CD4-positive, alpha-beta T cell treated with Interleukin-12 subunit alpha and Interleukin-12 subunit beta, for 1 hour (primary cell): ENCODE measurements at regions not wholly inside any gene's neighbourhood (a gene's known extent, or its start where the extent isn't known, plus 50 kb on each side); places are given as distances from the start of the nearest gene placed in this dataset.

Source experiments
- DNase-seq: peaks from one replicate; pipeline ENCODE4 v3.0.0-alpha.2; 2020

DNA sequence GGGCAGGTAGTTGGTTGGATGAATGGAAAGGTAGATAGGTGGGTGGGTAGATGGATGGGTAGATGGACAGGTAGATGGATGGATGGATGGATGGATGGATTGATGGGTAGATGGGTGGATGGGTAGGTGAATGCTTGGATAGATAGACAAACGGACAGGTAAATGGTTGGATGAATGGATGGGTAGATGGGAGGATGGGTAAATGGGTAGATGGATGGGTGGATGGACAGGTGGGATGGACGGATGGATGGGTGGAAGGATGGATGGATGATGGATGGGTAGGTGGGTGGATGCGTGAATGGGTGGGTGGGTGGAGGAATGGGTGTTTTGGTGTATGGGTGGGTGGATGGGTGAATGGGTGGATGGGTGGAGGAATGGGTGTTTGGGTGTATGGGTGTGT, 50.1 kb upstream of the ASAP2 start:
- no peak for DNase-seq

DNA sequence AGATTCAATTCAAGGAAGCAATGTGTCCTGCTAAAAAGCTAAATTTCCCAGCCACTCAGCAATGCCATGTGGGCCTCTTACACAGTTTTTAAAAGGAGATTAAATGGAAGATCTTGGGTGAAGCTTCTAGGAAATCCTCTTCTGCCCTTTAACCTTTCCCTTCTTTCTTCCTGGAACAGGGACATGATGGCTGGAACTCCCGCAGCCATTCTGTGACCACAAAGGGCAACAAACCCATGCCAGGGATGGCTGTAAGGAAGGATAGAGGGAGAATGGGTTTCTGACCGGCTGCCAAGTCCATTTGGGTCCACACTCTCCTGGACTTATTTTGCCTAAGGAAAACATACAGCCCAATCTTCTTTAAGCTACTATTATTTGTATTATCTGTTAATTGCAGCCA, 52.6 kb upstream of the ASAP2 start:
- DNase-seq = no peak

DNA sequence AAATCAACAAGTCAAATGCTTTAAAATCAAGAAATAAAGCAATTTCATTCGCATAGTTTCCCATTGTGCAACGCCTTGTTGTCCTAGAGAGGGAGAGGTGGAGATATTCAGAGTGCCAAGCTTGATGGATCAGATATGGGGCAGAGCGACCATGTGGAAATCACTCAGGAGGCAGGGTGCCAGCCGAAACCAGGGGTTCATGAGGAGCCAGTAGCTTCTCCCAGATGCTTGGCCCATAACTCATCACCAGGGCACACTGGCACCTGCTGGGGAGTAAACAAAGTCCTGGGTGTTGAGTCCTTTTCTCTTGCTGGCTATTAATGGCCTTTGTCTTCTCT, 53.0 kb upstream of the ASAP2 start:
- DNase-seq = no peak

DNA sequence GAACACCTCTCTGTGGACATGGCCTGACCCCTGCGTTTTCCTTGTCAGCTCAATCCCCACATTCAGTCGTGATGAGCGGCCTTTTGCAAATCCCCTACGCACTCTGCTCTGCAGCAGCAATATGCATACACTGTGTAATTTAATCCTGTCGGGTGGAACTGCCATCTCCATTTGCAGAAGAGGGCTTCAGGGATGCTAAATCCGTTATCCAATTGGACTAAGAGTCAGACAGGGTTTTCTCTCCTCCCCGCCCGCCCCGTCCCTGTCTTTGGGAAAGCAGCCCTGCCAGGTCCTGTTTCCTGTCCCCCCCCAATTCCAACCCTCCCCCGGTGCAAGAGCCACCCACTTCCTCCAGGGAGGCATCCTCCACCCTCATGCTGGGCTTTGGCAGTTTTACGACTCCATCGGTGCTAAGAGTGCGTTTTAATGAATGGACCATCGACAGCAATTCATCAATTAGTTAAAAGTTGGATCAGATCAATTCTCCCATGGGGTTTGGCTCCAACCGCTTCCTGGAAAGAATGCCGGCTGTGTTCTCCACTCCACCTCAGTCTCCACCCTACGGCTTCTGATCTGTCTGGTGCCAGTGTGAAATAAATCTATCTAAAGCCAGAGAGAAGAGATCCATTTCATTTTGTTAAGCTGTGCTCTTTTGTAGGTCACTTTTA, 53.5 kb upstream of the ASAP2 start:
- no peak for DNase-seq

DNA sequence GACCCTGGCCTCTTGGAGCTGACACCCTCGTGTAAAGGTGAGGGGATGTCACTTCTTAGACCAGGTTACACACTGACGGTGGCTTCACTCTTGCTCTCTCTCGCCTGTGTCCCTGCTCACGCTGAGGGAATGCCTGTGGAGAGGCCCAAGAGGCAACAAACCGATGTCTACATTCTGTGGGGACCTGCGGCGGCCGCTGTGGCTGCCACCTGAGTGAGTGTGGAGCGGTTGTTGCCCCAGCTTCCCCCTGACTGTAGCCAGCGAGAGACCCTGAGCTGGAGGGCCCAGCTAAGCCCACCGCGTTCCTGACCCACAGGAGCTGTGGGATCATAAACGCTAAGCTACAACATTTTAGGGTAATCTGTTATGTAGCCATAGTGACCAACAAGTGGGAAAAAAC, 55.7 kb upstream of the ASAP2 start:
- no peak for DNase-seq

DNA sequence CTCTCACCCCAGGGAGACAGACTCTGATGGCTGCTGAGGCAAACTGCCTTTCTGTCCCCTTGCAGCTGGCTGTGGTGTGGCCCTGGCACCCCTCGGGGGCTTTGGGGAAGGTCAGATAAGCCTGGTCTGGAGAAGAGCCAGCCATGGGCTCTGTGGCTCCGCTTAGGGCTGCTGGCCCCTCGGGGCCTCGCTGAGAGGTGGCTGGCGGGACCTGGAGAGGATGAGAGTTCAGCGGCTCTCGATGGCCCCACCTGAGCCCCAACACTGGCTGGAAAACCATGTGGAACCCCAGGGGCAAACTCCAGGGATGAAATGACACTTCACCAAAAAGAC, 56.1 kb upstream of the ASAP2 start:
- DNase-seq = no peak

DNA sequence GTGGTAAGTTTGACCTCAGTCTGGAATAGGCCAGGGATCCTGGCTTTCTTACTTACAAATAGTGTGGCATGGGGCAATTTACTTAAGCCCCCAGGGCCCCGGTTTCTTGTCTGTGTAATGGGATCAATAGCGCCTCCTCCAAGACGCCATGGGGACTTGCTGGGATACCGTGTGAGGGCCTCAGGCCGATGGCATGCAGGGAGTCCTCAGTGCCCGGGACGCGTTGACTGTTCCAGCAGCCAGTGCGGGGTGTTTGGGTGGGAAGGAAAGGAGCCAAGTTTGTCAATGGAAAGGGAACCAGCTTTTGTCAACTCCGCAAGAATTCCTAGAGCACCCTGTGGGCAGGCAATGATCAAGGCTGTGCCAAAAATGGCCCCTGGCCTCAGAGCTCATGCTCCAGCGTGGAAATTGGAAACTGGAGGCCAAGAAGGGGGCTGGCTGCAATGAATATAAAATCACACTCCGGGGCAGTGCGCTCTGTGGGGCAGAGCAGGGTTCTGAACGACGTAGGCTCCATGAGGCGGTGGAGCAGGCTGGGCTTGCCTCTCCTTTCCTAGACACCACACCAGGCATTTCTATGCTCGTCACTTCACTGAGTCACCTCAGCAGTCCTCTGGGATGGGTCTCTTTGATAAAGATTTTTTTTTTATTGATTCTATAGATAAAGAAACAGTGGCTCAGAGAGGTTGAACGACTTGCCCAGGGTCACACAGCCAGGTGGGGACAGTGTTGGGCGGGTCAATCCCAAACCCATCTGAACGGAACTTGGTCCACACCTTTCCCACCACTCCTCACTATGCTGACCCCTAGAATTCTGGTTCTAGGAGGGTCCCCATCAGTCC, 56.7 kb upstream of the ASAP2 start:
- DNase-seq = no peak

DNA sequence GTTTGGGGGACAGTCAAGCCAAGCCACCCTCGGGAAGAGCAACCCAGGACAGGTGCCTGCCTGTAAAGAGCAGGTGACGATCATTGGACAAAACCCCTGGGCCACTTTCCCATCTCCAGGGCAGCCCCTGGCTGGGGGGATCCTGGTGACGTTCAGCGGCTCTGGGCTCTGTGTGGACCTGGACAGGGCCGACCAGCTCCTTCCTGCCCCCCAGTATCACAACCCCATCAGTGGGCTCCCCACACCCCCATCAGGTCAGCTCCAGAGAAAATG, 57.3 kb upstream of the ASAP2 start:
- no peak for DNase-seq

DNA sequence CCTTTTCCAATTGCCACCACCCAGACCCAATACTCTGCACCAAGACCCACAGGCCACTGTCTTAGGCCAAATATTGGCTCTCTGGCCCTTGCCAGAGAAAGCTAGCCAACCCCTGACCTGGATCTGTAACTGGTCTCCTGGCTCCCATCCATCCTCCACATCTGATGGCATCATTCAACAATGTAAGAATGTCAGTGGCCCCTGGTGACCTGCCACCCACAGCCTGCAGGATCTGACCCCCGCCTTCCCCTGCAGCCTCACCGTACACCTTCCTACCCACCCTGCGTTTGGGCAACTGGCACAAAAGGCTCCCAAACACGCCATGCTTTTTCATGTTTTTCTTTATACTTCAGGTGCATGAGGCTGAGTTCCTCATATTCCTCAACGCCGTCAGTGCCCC, 60.0 kb upstream of the ASAP2 start:
- DNase-seq = no peak

DNA sequence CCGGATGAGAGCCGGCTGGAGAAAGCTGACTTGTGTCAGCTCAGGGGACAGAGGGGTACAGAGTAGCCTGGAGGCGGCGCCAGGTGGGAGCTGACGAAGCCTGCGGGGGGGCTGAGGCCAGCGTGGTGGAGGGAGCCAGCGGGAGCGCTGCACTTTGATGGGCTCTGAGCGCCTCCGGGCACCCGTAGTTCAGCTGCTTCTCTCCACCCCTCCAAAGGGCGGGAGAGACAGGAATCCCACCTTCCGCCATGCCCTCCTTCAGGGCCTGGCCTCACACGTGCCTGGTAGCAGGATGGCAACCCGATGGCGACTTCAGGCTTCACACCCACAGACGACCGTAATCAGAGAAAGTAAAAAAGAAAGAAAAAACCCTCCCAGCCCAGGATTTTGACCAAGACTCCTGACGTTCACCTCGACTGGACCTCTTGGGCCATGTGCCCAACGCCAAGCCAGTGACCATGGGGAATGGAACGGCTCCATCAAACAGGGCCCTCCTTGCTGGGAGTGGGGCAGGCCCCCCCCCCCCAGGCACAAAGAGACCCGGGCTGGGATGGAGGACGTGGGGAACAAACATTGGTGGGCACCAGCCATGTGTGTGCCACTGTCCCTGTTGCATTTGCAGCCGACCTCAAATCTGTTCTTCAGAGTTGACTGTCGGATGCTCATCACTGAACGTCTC, 60.7 kb upstream of the ASAP2 start:
- DNase-seq = no peak

DNA sequence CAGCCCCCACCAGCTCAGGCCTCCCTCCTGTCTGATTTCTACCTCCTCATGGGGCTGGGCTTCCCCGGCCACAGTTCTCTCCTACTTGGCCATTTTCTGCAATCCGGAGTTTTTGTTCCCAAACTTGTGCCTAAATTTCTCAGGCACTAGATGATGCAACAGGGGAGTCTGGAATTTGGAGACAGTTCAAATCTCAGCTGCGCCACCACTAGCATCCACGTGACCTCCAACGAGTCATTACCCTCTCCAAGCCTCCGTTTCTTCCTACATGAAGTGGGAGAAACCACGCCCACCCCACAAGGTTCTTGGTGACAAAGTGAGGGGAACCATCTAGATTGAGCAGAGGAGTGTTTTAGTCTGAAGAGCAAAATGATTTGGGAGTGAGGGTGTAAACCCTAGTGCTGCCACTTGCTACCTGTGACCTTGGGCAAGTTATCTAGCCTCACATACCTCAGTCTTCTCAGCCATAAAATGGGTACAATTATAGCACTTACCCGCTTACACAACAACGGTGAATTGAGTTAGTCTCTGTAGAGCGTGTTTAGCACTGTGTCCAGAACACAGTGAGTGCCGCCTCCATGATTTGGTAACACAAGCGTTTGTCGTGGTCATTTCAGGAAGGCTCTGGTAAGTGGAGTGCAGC, 61.4 kb upstream of the ASAP2 start:
- DNase-seq = no peak

DNA sequence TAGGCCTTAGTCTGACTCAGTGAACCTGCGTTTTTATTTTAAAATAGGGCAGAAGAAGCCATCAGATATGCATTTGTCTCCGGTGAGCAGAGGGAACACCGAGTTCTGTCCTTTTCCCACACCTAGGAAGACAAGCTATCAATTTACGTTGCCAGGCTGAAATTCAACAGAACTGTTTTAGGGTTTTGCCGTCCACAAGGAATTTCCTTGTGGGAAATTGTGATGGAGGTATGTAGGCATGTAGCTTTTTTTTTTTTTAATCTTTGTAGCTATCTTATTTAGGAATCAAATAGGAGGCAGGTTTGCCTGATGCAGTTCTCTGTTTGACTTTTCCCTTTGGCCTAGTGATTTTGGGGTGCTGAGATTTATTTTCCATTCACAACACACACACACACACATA, 62.0 kb upstream of the ASAP2 start:
- no peak for DNase-seq

DNA sequence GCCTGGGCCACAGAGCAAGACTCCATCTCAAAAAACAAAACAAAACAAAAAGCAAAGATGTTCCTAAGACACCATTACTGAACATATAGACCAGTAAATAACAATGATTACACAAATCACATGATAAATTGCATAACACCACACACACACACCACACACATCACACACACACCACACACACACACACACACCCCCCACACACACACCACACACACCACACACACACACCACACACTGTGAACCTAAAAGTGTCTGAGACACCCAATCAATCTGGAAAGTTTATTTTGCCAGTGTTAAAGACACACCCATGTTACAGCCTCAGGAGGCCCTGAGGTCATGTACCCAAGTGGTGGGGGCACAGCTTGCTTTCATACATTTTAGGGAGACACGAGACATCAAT, 62.6 kb upstream of the ASAP2 start:
- DNase-seq = no peak

DNA sequence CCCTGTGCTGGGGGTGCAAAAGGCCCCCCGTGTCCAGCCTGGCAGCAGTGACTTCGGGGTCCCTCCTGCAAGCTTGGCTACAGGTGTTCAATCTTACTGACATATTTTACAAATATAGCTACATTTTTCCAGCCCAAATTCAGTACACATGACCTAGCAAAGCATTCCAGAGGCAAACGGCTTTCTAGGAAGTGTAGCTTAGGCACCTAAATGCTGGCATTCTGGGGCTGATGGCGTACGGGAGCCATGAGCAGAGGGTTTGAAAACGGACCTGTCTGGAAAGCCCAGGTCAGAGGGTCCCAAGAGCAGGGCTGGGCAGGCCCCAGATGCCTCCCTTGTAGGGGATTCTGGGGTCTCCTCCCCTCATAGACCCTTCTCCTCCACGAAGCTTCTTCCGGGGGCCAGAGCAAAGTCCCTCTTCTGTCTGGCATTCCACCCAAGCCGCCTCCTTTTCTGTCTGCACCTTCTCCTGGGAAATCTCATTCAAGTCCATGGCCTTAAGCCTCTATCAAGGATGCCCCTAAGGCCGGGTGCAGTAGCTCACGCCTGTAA, 63.3 kb upstream of the ASAP2 start:
- DNase-seq = no peak

DNA sequence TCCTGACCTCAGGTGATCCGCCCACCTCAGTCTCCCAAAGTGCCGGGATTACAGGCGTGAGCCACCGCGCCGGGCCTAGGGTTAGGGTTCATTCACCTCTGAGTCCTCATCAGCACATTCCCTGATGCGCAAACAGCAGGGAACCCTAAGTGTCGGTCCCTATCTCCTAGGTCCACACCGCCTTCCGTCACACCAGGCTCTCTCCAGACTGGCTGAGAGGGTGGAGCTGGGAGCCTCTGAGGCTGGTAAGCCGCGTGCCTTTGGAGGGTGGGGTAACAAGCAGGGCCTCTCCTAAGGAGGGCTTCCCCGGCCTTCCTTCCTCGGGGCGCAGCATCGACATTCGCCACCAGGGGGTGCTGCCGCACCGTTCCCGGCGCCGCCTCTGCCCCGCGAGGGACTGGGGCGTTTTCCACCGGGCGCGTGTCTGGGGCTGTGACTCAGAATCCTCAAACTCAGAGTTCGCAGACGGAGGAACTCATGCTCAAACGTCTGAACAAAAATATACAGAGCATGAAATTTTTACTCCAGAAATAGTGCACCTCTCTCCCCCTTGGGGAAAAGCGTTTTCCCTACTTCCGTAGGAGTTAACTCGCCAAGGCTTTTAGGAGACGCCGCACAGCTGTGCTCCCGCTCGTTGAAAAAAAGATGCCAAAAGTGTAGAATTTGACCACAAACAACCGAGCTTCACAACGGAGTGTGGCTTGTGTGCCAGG, 63.9 kb upstream of the ASAP2 start:
- DNase-seq = peak; percentile 74

DNA sequence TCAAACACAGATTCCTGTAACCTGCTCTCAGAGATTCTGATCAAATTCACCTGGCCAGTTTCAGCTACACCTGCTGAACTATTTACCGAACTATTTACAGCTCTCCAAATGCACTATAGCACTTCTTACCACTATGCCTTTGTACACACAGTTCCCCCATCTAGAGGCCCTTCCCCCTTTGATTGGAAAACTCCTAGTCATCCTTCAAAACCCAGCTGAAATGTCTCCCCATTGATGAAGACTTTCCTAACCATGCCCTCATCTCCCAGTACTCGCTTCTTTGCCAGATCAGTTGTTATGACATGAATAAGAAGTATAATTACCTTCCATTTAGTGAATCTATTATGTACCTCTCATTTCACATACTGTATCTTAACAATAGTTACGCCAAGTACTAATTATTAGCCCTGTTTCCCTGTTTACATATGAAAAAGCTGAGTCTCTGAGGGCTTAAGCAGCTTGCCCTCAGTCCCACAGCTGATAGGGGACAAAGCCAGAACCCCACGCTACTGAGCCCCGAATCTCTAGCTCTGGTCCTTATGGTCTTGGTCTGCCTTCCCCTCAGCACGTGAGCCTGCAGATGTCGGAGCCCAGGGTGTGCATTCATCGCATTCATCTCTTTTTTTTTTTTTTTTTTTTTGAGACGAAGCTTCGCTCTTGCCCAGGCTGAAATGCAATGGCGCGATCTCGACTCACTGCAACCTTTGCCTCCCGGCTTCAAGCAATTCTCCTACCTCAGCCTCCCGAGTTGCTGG, 64.7 kb upstream of the ASAP2 start:
- no peak for DNase-seq

DNA sequence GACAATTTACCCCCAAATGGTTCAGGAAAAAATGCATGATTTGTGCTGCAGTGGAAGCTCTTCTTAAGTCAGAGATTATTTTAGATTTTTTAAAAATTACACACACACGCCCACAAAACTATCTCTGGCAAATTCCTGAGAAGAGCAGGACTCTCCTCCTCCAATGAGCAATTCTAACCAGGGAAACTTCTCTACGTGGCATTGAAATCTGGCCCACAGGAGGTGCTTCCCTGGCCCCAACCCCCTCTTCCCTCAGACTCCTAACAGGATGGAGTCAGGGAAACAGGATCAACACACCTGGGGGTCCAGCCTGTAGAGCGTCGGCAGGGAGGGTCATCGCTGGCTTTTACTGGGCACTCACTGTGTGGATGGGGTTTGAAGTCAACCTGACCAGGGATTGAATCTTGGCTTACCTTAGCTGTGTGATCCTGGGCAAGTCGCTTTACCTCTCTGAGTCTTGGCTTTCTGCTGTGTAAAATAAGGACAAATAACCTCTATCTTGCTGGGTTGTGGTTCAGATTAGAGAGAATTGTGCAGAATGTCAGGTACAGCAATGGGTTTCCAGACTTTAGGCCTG, 65.4 kb upstream of the ASAP2 start:
- DNase-seq = no peak

DNA sequence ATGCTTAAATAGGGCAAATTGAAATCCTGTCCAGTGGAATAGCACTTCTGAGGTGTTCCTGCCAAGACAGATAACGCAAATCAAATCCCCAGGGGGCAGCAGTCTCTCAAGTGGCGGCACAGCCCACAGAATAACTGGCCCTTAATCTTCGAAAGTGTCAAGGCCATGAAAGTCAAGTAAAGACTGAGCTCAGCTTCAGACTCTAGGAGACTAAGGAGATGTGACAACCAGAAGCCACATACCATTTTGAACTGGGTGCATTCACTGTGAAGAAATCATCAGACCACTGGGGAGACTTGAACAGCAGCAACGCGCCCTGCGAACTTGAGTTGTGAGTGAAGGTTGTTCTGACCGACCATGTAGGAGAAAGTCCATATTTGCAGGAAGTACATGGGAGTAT, 66.0 kb upstream of the ASAP2 start:
- no peak for DNase-seq

DNA sequence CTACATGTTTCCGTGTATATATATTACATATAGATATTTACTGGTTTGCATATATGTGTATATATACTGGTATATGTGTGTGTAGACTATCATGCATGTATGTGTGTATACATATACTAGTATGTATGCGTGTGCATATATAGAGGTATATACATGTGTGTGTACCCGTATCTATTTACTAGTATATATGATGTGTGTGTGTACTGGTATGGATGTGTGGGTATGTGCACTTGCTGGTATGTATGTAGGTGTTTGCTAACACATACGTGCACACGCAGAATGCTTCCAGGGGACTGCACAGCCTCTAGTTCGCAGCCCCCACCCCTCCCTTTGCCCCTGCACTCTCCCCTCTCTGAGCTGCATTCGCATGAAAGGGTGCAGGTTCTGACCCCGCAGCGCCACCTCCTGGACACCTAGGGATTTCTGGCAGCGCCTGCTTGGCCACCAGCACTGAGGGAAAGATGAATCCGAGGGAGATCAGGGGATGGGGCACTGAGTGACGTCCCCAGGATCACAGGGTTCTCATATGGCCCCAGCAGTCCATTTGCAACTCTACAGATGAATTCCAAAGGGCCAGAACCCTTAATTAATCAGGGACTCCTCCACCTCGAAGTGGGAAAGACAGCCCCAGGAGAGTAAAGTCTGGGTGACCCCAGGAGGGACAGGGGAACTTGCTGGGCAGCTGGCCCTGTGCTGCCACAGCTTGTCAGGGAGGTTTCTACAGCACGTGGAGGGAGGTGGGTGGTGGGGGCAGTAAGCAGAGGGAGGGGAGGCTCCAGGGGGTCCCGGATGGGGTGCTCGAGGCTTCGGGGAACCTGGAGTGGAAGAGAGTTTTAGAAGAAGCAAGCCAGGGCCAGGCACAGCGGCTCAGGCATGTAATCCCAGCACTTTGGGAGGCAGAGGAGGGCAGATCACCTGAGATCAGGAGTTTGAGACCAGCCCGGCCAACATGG, 66.8 kb upstream of the ASAP2 start:
- DNase-seq = peak; percentile 53

DNA sequence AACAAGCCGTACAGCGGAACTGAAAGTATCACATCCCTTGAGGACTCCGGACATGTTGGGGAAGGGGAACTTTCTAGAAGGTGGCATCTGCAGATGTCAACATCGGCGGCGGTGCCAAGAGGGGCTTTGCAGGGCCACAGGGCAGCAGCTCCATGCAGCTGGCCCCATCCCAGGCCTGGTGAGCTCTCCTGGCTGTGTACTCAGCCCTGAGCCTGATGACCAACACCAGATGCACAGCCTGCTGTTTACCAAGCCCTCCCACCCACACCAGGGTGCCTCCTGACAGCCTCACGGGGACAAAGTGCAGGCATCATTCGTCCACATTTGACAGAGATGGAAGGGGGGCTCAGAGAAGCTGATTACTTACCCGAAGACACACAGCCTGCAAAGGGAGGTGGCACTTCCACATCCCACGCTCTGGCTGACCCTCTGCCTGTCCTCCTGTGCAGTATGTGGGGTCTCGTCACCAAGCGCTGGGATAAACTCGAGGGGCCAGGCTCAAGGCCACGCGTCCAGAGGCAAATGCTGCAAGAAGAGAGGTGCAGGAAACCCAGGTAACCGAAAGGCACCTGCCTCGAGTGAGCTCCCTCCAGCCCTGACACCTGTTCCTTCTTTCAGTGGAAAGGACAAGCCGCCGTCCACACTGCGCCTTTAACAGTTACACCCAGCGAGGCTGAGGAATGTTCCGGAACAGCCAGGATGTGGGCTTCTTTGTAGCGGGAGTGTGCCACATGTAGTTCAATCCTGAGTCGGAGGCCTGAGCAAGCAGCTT, 69.0 kb upstream of the ASAP2 start:
- no peak for DNase-seq
